Liver (tissue), 8 donors: ENCODE measurements at regions not wholly inside any gene's neighbourhood (a gene's known extent, or its start where the extent isn't known, plus 50 kb on each side); places are given as distances from the start of the nearest gene placed in this dataset.

Experiments used
- DNase-seq: peaks from one replicate; pipeline ENCODE4 v3.0.0-alpha.2; 2017; ENCODE audit warnings: low spot score
- H3K27ac ChIP-seq, 2 donors: one replicate each; pipeline ENCODE4 v1.7.0; 2013; ENCODE audit warnings: inconsistent platforms in 2 of 2, low read length in 2 of 2, control low read depth in 1 of 2, low read depth in 1 of 2, mild to moderate bottlenecking in 1 of 2
- H3K27me3 ChIP-seq, 4 donors: one replicate each; pipeline versions ENCODE4 v1.6.1 to v1.7.0; 2013; ENCODE audit warnings: low read length in 3 of 4, inconsistent platforms in 1 of 4, mild to moderate bottlenecking in 1 of 4, moderate library complexity in 1 of 4; ENCODE audit not compliant: control insufficient read depth in 4 of 4, insufficient read depth in 4 of 4
- H3K36me3 ChIP-seq, 4 donors: one replicate each; pipeline versions ENCODE4 v1.6.1 to v1.7.0; 2013; ENCODE audit warnings: low read length in 3 of 4, mild to moderate bottlenecking in 3 of 4, low read depth in 1 of 4, moderate library complexity in 1 of 4; ENCODE audit not compliant: control insufficient read depth in 4 of 4, insufficient read depth in 3 of 4
- H3K4me1 ChIP-seq, 4 donors: one replicate each; pipeline versions ENCODE4 v1.6.1 to v1.7.0; 2013; ENCODE audit warnings: low read length in 3 of 4, mild to moderate bottlenecking in 3 of 4, moderate library complexity in 1 of 4; ENCODE audit not compliant: control insufficient read depth in 4 of 4, insufficient read depth in 4 of 4
- H3K4me3 ChIP-seq, 3 donors: one replicate each; pipeline versions ENCODE4 v1.6.1 to v1.7.0; 2013; ENCODE audit warnings: low read length in 3 of 3, control low read depth in 1 of 3, low read depth in 1 of 3, mild to moderate bottlenecking in 1 of 3
- H3K9ac ChIP-seq, 2 donors: one replicate each; pipeline ENCODE4 v1.7.0; 2013; ENCODE audit warnings: low read length in 2 of 2, mild to moderate bottlenecking in 2 of 2, moderate library complexity in 2 of 2, control low read depth in 1 of 2, low read depth in 1 of 2
- H3K9me3 ChIP-seq, 4 donors: one replicate each; pipeline versions ENCODE4 v1.6.1 to v1.7.0; 2013; ENCODE audit warnings: low read length in 3 of 4; ENCODE audit not compliant: control insufficient read depth in 4 of 4
- EGR1 ChIP-seq, 2 donors: IDR thresholded peaks; 2 replicates each; pipeline ENCODE4 v1.6.1; 2016 to 2018; ENCODE audit warnings: antibody characterized with exemption in 2 of 2, low read depth in 2 of 2
- FOXA1 ChIP-seq: IDR thresholded peaks from 2 replicates; pipeline ENCODE4 v1.6.1; 2016; ENCODE audit warnings: antibody characterized with exemption
- FOXA2 ChIP-seq: IDR thresholded peaks from 2 replicates; pipeline ENCODE4 v1.6.1; 2016; ENCODE audit warnings: antibody characterized with exemption
- GABPA ChIP-seq, 2 donors: IDR thresholded peaks in 1 of 2; conservative IDR thresholded peaks in 1 of 2; 2 replicates each; pipeline ENCODE4 v1.6.1; 2016; ENCODE audit warnings: antibody characterized with exemption in 2 of 2, mild to moderate bottlenecking in 1 of 2, moderate library complexity in 1 of 2
- HNF4A ChIP-seq, 2 donors: conservative IDR thresholded peaks; 2 replicates each; pipeline ENCODE4 v1.6.1; 2016; ENCODE audit warnings: antibody characterized with exemption in 2 of 2, mild to moderate bottlenecking in 2 of 2
- HNF4G ChIP-seq: IDR thresholded peaks from 2 replicates; pipeline ENCODE4 v1.6.1; 2016; ENCODE audit warnings: antibody characterized with exemption
- JUND ChIP-seq, 2 donors: IDR thresholded peaks; 2 replicates each; pipeline ENCODE4 v1.6.1; 2016; ENCODE audit warnings: antibody characterized with exemption in 2 of 2
- NR2F2 ChIP-seq: IDR thresholded peaks from 2 replicates; pipeline ENCODE4 v1.6.1; 2016; ENCODE audit warnings: antibody characterized with exemption
- RAD21 ChIP-seq, 2 donors: IDR thresholded peaks; 2 replicates each; pipeline ENCODE4 v1.6.1; 2016; ENCODE audit warnings: antibody characterized with exemption in 2 of 2, mild to moderate bottlenecking in 2 of 2
- RXRA ChIP-seq, 2 donors: IDR thresholded peaks; 2 replicates each; pipeline ENCODE4 v1.6.1; 2017 to 2018; ENCODE audit warnings: antibody characterized with exemption in 2 of 2, mild to moderate bottlenecking in 1 of 2
- SP1 ChIP-seq: IDR thresholded peaks from 2 replicates; pipeline ENCODE4 v1.6.1; 2018; ENCODE audit warnings: antibody characterized with exemption, mild to moderate bottlenecking
- TAF1 ChIP-seq: conservative IDR thresholded peaks from 2 replicates; pipeline ENCODE4 v1.6.1; 2016; ENCODE audit warnings: antibody characterized with exemption, mild to moderate bottlenecking
- YY1 ChIP-seq: IDR thresholded peaks from 2 replicates; pipeline ENCODE4 v1.6.1; 2016; ENCODE audit warnings: antibody characterized with exemption, mild to moderate bottlenecking
- WGBS: extraction: QIAGEN DNeasy Blood & Tissue Kit; methylation state at CpG from one replicate; pipeline ENCODE4 v1.1.7; 2013; 5-methylcytosine and 5-hydroxymethylcytosine counted together
- TF ChIP-seq, protein P1 (sequence below): IDR thresholded peaks from 2 replicates; pipeline ENCODE4 v1.6.1; 2016; ENCODE audit warnings: antibody characterized with exemption
- TF ChIP-seq, protein P2 (sequence below): IDR thresholded peaks from 2 replicates; pipeline ENCODE4 v1.6.1; 2016; ENCODE audit warnings: antibody characterized with exemption
- TF ChIP-seq, protein P3 (sequence below): IDR thresholded peaks from 2 replicates; pipeline ENCODE4 v1.6.1; 2016; ENCODE audit warnings: antibody characterized with exemption, mild to moderate bottlenecking
- TF ChIP-seq, protein P4 (sequence below): IDR thresholded peaks from 2 replicates; pipeline ENCODE4 v1.6.1; 2016; ENCODE audit warnings: antibody characterized with exemption
- TF ChIP-seq, protein P5 (sequence below): fragments of 150-350 bp; IDR thresholded peaks from 2 replicates; pipeline ENCODE4 v1.5.1; 2017; ENCODE audit warnings: improper control_type of control experiment, low read depth, low read length; ENCODE audit not compliant: missing input control
- donor health status: healthy.
- donor health status: healthy.
- donor health status: healthy.
- donor health status: healthy.
- donor health status: healthy.

DNA sequence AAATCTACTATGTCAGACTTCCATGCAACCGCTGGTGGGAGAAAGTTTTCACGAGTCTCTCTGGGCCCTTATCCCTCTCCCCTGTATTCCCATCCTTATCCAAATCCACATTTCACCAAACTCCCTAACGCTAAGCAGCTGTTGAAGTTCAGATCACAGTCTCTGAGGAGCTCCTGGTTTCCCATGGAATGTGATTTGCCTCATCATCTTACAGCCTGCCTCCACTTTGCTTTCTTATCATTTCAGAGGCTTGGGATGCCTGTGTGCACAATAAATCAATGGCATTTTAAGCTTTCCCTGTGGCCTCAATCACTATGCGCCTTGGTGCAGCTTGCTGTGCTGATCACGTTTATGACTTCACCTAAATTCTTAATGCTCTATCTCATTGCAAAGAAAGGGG is 352.4 kb upstream of the FAT3 start:
- Histone ChIP-seq H3K36me3 (no peaks in the 10 kb centered on the region), H3K9me3 (no peaks in the 10 kb centered on the region), H3K4me1 (peaks cover 1 to 8% (median 4%) of the 10 kb centered on the region in 4 donors), H3K27me3 (no peaks in the 10 kb centered on the region), H3K9ac (no peak overlapping the region), H3K27ac (no peak overlapping the region), H3K4me3 (no peak overlapping the region)
- no peak for DNase-seq
- TF ChIP-seq FOXA1, result no peak
- WGBS, result 82% methylated on average over 5 of the region's 5 CpGs

DNA sequence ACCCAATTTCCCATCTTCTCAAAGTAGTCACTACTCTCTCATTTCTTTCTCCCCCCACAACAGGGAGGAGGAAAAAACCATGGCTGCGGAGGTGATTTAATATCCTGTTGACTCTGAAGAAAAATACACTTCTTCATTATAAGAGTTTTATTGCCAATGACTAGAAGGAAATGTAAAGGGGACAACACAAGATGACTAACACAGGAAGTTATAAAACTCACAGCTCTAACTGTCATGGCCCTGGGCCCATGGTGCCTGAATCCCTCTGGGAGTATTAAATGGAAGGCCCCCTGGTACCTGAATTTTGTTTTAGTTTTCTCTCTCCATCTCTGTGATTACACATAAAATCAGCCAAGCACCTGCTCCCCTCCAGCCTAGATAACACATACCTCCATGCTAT is 352.8 kb upstream of the FAT3 start:
- 82% methylated on average over 1 of the region's 1 CpG for WGBS
- Histone ChIP-seq H3K36me3 (no peaks in the 10 kb centered on the region), H3K9ac (no peak overlapping the region), H3K4me3 (no peak overlapping the region), H3K27me3 (no peaks in the 10 kb centered on the region), H3K4me1 (peaks cover 0 to 4% (median 1%) of the 10 kb centered on the region in 4 donors), H3K27ac (no peak overlapping the region), H3K9me3 (no peaks in the 10 kb centered on the region)
- no peak for DNase-seq
- TF ChIP-seq, protein P1, sequence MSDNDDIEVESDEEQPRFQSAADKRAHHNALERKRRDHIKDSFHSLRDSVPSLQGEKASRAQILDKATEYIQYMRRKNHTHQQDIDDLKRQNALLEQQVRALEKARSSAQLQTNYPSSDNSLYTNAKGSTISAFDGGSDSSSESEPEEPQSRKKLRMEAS, result no peak
- TF ChIP-seq RXRA (IDR thresholded peaks at IDR 0.05) (no peak), JUND (IDR thresholded peaks at IDR 0.05) (no peak), TAF1 (no peak), YY1 (no peak), HNF4A (conservative IDR thresholded peaks at IDR 0.05) (no peak), NR2F2 (no peak)
- TF ChIP-seq, protein P2, sequence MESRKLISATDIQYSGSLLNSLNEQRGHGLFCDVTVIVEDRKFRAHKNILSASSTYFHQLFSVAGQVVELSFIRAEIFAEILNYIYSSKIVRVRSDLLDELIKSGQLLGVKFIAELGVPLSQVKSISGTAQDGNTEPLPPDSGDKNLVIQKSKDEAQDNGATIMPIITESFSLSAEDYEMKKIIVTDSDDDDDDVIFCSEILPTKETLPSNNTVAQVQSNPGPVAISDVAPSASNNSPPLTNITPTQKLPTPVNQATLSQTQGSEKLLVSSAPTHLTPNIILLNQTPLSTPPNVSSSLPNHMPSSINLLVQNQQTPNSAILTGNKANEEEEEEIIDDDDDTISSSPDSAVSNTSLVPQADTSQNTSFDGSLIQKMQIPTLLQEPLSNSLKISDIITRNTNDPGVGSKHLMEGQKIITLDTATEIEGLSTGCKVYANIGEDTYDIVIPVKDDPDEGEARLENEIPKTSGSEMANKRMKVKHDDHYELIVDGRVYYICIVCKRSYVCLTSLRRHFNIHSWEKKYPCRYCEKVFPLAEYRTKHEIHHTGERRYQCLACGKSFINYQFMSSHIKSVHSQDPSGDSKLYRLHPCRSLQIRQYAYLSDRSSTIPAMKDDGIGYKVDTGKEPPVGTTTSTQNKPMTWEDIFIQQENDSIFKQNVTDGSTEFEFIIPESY, result no peak

DNA sequence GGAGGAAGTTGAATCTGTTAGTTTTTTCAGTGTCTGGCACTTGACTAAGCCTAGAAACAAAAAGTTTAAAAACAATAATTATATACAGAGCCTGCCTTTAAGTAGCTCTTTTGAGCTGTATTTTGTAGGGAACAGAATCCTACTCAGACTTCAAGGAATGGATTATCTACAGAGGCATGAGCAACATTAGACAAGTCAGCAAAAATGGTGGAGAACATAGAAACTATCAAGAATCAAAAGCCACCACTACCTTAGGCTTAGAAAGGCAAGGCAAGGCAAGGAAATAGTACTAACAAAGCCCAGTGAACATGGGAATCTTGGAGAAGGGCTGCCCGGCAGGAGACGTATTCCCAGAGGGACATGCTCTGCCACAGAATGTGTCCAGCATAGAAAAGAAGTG is 353.6 kb upstream of the FAT3 start:
- Histone ChIP-seq H3K4me1 (peaks cover 0 to 3% (median 0%) of the 10 kb centered on the region in 4 donors), H3K4me3 (no peak overlapping the region), H3K27ac (no peak overlapping the region), H3K9me3 (no peaks in the 10 kb centered on the region), H3K27me3 (no peaks in the 10 kb centered on the region), H3K9ac (no peak overlapping the region), H3K36me3 (no peaks in the 10 kb centered on the region)
- DNase-seq, result no peak
- TF ChIP-seq RXRA (IDR thresholded peaks at IDR 0.05) (no peak), HNF4A (conservative IDR thresholded peaks at IDR 0.05) (no peak), RAD21 (IDR thresholded peaks at IDR 0.05) (no peak), NR2F2 (no peak), FOXA2 (no peak), FOXA1 (no peak), HNF4G (no peak), JUND (IDR thresholded peaks at IDR 0.05) (no peak), GABPA (IDR thresholded peaks at IDR 0.05 in 1 of 2, conservative IDR thresholded peaks at IDR 0.05 in 1 of 2) (no peak), SP1 (no peak), EGR1 (IDR thresholded peaks at IDR 0.05; ENCODE audit: low read depth in 2 of 2) (no peak), YY1 (no peak), TAF1 (no peak)
- TF ChIP-seq, protein P3, sequence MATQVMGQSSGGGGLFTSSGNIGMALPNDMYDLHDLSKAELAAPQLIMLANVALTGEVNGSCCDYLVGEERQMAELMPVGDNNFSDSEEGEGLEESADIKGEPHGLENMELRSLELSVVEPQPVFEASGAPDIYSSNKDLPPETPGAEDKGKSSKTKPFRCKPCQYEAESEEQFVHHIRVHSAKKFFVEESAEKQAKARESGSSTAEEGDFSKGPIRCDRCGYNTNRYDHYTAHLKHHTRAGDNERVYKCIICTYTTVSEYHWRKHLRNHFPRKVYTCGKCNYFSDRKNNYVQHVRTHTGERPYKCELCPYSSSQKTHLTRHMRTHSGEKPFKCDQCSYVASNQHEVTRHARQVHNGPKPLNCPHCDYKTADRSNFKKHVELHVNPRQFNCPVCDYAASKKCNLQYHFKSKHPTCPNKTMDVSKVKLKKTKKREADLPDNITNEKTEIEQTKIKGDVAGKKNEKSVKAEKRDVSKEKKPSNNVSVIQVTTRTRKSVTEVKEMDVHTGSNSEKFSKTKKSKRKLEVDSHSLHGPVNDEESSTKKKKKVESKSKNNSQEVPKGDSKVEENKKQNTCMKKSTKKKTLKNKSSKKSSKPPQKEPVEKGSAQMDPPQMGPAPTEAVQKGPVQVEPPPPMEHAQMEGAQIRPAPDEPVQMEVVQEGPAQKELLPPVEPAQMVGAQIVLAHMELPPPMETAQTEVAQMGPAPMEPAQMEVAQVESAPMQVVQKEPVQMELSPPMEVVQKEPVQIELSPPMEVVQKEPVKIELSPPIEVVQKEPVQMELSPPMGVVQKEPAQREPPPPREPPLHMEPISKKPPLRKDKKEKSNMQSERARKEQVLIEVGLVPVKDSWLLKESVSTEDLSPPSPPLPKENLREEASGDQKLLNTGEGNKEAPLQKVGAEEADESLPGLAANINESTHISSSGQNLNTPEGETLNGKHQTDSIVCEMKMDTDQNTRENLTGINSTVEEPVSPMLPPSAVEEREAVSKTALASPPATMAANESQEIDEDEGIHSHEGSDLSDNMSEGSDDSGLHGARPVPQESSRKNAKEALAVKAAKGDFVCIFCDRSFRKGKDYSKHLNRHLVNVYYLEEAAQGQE, result no peak
- TF ChIP-seq, protein P1, result no peak
- TF ChIP-seq, protein P4, sequence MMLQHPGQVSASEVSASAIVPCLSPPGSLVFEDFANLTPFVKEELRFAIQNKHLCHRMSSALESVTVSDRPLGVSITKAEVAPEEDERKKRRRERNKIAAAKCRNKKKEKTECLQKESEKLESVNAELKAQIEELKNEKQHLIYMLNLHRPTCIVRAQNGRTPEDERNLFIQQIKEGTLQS, result no peak
- TF ChIP-seq, protein P2, result no peak
- TF ChIP-seq, protein P5, sequence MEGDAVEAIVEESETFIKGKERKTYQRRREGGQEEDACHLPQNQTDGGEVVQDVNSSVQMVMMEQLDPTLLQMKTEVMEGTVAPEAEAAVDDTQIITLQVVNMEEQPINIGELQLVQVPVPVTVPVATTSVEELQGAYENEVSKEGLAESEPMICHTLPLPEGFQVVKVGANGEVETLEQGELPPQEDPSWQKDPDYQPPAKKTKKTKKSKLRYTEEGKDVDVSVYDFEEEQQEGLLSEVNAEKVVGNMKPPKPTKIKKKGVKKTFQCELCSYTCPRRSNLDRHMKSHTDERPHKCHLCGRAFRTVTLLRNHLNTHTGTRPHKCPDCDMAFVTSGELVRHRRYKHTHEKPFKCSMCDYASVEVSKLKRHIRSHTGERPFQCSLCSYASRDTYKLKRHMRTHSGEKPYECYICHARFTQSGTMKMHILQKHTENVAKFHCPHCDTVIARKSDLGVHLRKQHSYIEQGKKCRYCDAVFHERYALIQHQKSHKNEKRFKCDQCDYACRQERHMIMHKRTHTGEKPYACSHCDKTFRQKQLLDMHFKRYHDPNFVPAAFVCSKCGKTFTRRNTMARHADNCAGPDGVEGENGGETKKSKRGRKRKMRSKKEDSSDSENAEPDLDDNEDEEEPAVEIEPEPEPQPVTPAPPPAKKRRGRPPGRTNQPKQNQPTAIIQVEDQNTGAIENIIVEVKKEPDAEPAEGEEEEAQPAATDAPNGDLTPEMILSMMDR, result no peak
- WGBS, result 91% methylated on average over 2 of the region's 2 CpGs
